Hematopoietic multipotent progenitor cell treated with erythropoietin and hydrocortisone succinate and interleukin-3 and kit ligand, for 4 days (in vitro differentiated cells): ENCODE measurements at regions not wholly inside any gene's neighbourhood (a gene's known extent, or its start where the extent isn't known, plus 50 kb on each side); places are given as distances from the start of the nearest gene placed in this dataset.
"Not testable (repeated sequence)": the region's sequence is repeated elsewhere in the genome, so short reads cannot be mapped to it uniquely, and the experiment has no call there.

Experiments used
- DNase-seq: peaks from one replicate; pipeline ENCODE4 v3.0.0-alpha.2; 2015

DNA sequence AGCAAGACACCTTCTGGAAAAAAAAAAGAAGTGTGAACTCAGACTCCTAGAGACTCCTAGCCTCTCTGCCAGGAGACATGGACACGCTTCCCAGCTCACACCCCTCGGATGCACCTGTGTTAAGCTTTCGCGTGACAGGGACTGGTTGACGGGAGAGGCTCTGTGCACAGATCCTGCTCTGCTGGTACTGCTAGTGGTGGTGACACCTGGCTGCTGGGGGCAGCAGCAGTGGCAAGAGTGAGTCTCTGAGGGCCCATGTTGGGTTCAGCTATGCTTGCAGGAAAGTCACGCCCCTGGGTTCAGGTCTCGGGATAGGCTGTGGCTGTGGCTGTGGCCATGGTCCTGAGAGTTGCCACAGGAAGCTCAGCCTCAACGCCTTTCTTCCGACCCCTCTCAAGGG, 81.1 kb downstream of the XRCC2 start:
- no peak for DNase-seq

- no peak for DNase-seq
Measured at GRCh38 chr7:152591976-152592375, 84.0 kb downstream of the XRCC2 start.

GRCh38 chr7:152590481-152590880, 85.5 kb downstream of the XRCC2 start:
- no peak for DNase-seq

DNA sequence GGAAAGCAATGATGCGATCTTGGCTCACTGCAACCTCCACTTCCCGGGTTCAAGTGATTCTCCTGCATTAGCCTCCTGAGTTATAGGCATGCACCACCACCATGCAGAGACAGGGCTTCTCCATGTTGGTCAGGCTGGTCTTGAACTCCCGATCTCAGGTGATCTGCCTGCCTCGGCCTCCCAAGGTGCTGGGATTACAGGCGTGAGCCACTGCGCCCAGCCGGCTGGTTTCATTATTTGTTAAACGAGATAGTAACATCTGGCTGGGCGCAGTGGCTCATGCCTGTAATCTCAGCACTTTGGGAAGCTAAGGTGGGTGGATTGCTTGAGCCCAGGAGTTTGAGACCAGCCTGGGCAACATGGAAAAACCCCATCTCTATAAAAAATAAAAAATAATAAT, 86.1 kb downstream of the XRCC2 start:
- DNase-seq, result not testable (repeated sequence)

- DNase-seq, result no peak
Measured at GRCh38 chr7:152588350-152588749, 87.6 kb downstream of the XRCC2 start.

GRCh38 chr7:152587366-152587765, 88.6 kb downstream of the XRCC2 start:
- no peak for DNase-seq

DNA sequence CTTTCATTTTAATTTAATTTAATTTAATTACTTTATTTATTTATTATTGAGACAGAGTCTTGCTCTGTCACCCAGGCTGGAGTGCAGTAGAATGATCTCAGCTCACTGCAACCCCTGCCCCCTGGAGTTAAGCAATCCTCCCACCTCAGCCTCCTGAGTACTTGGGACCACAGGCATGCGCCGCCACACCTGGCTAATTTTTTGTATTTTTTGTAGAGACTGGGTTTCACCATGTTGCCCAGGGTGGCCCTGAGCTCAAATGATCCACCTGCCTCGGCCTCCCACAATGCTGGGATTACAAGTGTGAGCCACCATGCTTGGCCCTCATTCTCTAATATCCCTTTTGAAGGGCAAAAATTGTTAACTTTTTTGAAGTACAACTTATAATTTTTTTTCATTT, 92.9 kb downstream of the XRCC2 start:
- DNase-seq, result no peak

GRCh38 chr7:152579070-152579469, 96.9 kb downstream of the XRCC2 start:
- DNase-seq, result no peak

DNA sequence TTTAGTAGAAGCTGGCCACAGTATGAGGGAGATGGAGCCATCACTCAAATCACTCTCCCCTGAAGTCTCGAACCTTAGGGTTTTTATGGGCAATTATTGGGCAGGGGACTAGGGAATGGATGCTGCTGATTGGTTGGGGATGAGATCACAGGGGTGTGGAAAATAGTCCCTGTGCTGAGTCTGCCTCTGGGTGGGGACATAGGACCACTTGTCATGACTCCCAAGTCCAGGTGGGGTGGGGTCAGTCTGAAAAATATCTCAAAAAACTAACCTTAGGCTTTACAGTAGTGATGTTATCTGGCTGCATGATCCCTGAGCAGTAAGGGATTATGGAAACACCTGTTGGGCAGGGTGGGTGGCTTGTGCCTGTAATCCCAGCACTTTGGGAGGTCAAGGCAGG, 98.6 kb downstream of the XRCC2 start:
- DNase-seq, result no peak

DNA sequence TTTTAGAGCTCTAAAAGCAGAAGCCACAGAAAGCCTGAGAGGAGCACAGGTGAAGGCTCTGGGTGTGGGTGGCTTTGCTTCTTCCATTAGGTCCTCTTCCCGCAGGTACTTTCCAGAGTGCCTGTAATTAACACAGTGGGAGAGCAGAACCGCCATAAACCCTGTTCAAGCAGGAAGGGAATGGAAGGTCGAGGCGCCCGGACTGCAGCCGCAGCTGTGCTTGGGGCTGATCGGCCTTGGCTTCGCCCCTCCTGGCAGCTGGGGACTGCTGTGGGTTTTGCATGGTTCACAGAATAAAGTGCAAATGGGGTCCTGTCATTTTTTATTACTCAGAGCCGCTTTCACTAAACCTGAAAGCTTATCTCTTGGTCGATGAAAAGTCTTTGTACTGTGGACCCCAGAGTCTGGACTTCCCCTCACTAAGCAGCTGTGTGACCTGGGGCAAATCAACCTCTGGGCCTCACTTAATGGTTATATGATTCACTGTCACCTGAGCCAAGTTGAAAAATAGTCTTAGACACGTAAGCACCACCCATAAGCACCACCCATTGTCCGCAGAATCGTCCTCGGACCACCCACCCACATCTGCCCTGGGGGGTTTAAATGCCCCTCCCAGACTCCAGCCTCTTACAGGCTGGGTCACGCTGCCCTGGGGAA, 100.9 kb downstream of the XRCC2 start:
- no peak for DNase-seq

- DNase-seq, result not testable (repeated sequence)
Measured at GRCh38 chr7:152573186-152573585, 102.8 kb downstream of the XRCC2 start.

GRCh38 chr7:152572101-152572500, 103.8 kb downstream of the XRCC2 start:
- no peak for DNase-seq

GRCh38 chr7:152571068-152571467, 104.9 kb downstream of the XRCC2 start:
- no peak for DNase-seq

GRCh38 chr7:152568972-152569371, 107.0 kb downstream of the XRCC2 start:
- no peak for DNase-seq

- no peak for DNase-seq
Measured at GRCh38 chr7:152565731-152566130, 110.2 kb downstream of the XRCC2 start.

GRCh38 chr7:152564656-152565250, 111.2 kb downstream of the XRCC2 start:
- DNase-seq, result peak; percentile 29

GRCh38 chr7:152556013-152556755, 119.8 kb downstream of the XRCC2 start:
- no peak for DNase-seq

DNA sequence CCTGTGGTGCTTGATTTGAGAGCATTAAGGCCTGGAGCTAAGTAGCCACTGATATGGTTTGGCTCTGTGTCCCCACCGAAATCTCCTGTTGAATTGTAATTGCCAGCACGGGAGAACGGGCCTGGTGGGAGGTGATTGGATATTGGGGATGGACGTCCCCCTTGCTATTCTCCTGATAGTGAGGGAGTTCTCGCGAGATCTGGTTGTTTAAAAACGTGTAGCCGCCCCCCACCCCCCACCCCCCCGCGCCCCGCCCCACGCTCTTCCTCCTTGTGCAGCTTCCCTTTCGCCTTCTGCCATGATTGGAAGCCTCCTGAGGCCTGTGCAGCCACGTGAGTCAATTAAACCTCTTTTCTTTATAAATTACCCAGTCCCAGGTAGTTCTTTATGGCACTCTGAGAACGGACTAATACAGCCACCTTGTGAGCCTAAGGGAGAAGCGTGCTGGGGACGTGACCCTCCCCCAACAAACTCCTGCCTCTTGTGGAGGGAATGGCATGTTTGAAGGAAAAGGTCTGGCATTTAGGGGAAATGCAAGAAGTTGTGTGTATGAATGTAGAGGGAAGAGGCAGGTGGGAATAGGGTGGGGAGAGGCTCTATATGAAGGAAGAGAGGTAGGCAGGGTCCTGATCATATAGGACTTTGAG, 118.0 kb upstream of the KMT2C start:
- DNase-seq, result no peak

- no peak for DNase-seq
Measured at GRCh38 chr7:152551304-152552036, 115.7 kb upstream of the KMT2C start.

- no peak for DNase-seq
Measured at GRCh38 chr7:152544971-152545619, 109.3 kb upstream of the KMT2C start.

DNA sequence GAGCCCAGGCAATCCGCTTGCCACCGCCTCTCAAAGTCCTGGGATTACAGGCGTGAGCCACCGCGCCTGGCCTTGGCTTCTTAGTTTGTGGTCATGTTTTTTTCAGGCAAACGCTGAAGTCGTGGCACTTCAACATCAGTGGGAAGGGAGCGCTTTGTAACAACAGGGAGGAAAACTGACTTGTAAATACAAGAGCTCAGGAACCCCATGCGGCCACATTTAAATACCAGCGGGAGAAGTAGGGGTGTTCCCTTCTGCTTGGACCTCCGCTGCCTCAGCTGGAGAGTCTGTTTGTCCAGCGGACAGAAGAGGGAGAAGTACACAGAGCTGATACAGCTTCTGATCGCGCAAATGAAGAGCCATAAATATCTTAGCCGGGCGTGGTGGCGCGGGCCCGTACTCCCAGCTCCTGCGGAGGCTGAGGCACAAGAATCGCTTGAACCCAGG, 108.7 kb upstream of the KMT2C start:
- DNase-seq, result no peak

GRCh38 chr7:152543799-152544198, 108.0 kb upstream of the KMT2C start:
- no peak for DNase-seq
